ENCODE measurements at regions not wholly inside any gene's neighbourhood (a gene's known extent, or its start where the extent isn't known, plus 50 kb on each side); places are given as distances from the start of the nearest gene placed in this dataset.

DNA sequence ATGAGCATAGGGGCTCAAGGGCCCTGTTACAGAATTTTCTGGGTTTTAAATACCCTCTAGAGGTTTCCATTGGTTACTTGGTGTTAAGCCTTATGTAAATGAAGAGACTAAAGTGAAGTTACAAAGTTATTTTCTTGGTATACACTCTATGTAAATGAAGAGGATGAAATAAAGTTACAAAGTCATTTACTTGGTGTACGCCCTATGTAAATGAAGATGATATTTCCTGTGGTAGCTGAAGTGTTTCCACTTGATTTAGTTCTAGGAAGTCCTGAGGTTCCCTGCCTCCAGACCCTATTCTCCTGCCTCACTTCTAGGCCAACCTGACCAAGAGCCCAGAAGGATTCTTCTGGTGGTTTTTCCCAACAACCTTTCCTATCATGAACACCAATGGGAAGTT lies 126.1 kb downstream of the SPTSSA start:
- TF ChIP-seq KLF16 (IDR thresholded peaks at IDR 0.05) (no peak), SRF (CRISPR knock-in tag; IDR thresholded peaks at IDR 0.05) (no peak), POLR2AphosphoS5 (IDR thresholded peaks at IDR 0.05; ENCODE audit: control insufficient read depth, insufficient read depth, low read depth, low read length) (no peak), SOX6 (IDR thresholded peaks at IDR 0.05) (no peak), NR3C1 (CRISPR knock-in tag; IDR thresholded peaks at IDR 0.05) (no peak), RBM22 (IDR thresholded peaks at IDR 0.05; ENCODE audit: low read depth, low read length, poor library complexity, severe bottlenecking) (no peak)
- TF ChIP-seq, protein P1, sequence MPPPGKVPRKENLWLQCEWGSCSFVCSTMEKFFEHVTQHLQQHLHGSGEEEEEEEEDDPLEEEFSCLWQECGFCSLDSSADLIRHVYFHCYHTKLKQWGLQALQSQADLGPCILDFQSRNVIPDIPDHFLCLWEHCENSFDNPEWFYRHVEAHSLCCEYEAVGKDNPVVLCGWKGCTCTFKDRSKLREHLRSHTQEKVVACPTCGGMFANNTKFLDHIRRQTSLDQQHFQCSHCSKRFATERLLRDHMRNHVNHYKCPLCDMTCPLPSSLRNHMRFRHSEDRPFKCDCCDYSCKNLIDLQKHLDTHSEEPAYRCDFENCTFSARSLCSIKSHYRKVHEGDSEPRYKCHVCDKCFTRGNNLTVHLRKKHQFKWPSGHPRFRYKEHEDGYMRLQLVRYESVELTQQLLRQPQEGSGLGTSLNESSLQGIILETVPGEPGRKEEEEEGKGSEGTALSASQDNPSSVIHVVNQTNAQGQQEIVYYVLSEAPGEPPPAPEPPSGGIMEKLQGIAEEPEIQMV (tag; conservative IDR thresholded peaks at IDR 0.05; ENCODE audit: low read depth): no peak

All from K562 (cell line).